Right cardiac atrium (tissue), 5 donors: ENCODE measurements at regions not wholly inside any gene's neighbourhood (a gene's known extent, or its start where the extent isn't known, plus 50 kb on each side); places are given as distances from the start of the nearest gene placed in this dataset.
"Not testable (repeated sequence)": the region's sequence is repeated elsewhere in the genome, so short reads cannot be mapped to it uniquely, and the experiment has no call there.

Experiments used
- ATAC-seq, 2 donors: fragments of 200-7000 bp; cut with Tn5 transposase; one replicate each; pipeline versions ENCODE4 v1.8.0 to v1.9.1; 2020; ENCODE audit warnings: moderate library complexity in 2 of 2, mild to moderate bottlenecking in 1 of 2
- DNase-seq, 3 donors: peaks; one replicate each; pipeline ENCODE4 v3.0.0-alpha.2; 2020
- H3K27ac ChIP-seq: one replicate; pipeline ENCODE4 v1.5.1; 2013; ENCODE audit warnings: mild to moderate bottlenecking, low read length, control low read depth, moderate library complexity
- H3K27me3 ChIP-seq: one replicate; pipeline ENCODE4 v1.6.1; 2013; ENCODE audit not compliant: control insufficient read depth, insufficient read depth
- H3K4me1 ChIP-seq: one replicate; pipeline ENCODE4 v1.6.1; 2013; ENCODE audit warnings: low read length; ENCODE audit not compliant: control insufficient read depth, insufficient read depth
- H3K4me3 ChIP-seq: one replicate; pipeline ENCODE4 v1.5.1; 2013; ENCODE audit warnings: low read length, control low read depth
- H3K9me3 ChIP-seq: one replicate; pipeline ENCODE4 v1.6.1; 2013; ENCODE audit warnings: low read length; ENCODE audit not compliant: control insufficient read depth
- WGBS: extraction: QIAGEN DNeasy Blood & Tissue Kit; methylation state at CpG from one replicate; pipeline ENCODE4 v1.1.7; 2013; 5-methylcytosine and 5-hydroxymethylcytosine counted together
- intact Hi-C, 4 donors: fragments of 100-400 bp; cut with DNase I; formaldehyde crosslinking; loops; one replicate each; pipeline versions ENCODE4 v1.11.0 to v1.14.0; 2022 to 2023
- donor health status: healthy with polysubstance abuse.
- donor health status: DM: no; HTN: yes; CAD: no.
- donor health status: DM: no; HTN: no; CAD: no.
- donor health status: DM: no; HTN: yes; CAD: no; lungs with severe emphysema.
- donor health status: DM: yes; HTN: yes; CAD: no.

DNA sequence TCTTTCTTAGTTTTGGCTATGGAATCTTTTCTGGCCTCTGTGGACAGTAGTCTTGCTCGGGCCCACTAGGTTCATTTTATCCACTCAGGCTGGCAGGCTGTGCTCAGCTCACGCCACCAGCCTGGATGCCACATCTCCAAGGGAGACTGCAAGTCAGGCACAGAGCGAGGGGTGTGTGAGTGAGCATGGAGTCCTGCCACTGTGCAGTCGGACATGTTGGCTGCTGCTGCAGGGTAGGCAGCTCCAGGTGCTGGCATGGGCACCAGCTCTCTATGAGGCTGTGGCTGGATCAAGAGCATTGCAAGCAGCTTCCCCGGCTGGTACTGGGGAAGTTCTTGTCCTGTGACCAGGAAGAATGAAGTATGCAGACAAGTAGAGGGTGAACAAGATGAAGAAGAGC lies 158.9 kb downstream of the PCTP start:
- Histone ChIP-seq H3K4me3 (no peak overlapping the region), H3K9me3 (no peaks in the 10 kb centered on the region), H3K4me1 (no peaks in the 10 kb centered on the region), H3K27me3 (no peaks in the 10 kb centered on the region), H3K27ac (no peak overlapping the region)
- ATAC-seq (no peak), DNase-seq (no peak)
- WGBS = 91% methylated on average over 5 of the region's 5 CpGs
- intact Hi-C loops = no loop called here

DNA sequence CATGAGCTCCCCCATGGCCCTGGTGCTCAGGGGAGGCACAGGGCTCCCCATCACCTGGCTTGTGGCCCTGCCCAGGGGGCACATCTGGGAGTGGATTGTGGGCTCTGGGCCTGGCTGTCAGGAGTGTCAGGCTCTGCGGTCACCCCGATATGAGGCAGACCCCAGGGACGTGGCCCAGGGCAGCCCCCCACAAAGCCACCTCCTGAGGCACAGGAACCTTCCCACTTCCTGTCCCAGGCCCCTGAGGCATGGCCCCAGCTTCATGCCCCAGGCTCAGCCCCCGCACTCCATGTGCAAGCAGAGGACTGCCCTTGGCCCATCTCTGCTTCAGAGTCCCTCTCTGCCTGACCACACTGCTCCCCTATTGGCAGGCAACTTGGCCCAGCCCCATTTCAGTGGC lies 160.3 kb downstream of the PCTP start:
- no peak overlapping the region for H3K27ac ChIP-seq
- intact Hi-C loops = no loop called here
- no peak overlapping the region for H3K4me3 ChIP-seq
- no peak for ATAC-seq
- H3K27me3 ChIP-seq = no peaks in the 10 kb centered on the region
- no peak for DNase-seq
- H3K4me1 ChIP-seq = no peaks in the 10 kb centered on the region
- H3K9me3 ChIP-seq = no peaks in the 10 kb centered on the region
- WGBS = 80% methylated on average over 4 of the region's 4 CpGs

- Histone ChIP-seq H3K4me1 (no peaks in the 10 kb centered on the region), H3K4me3 (no peak overlapping the region), H3K27me3 (no peaks in the 10 kb centered on the region), H3K9me3 (peaks cover 1% of the 10 kb centered on the region), H3K27ac (no peak overlapping the region)
- 90% methylated on average over 1 of the region's 1 CpG for WGBS
- DNase-seq (no peak), ATAC-seq (no peak)
- intact Hi-C loops = no loop called here
Measured at GRCh38 chr17:55925440-55925839, 174.6 kb downstream of the PCTP start.

DNA sequence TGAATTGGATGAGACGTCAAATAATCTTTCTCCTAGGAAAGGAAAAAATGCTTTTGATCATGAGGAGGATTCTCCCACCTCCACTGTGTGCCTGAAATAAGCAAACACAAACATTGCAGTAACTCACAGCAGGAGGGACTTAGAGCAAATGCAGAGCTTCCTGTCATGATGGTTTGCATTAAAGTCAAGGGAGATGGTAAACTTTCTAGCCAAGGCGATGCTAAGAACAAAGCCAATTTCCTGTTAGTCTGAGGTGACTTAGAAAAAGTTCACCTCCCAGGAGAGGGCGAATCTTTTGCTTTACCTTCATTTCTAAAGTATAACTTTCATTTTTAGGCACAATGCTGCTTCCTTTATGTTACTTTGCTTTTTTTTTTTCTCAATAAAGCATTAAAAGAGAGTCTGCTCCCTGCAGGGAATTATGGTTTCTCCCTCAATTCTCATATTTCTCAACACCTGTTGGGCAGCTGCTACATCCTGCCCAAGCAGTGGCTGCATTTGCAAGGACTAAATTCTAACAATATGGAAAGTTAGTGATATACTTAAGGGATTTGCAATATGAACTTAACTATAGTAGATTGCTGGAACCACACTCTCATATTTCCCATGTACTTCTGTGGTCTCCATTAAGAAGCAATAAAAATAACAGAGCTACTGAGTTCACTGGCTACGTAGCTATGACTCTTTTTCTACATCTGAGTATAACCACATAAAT lies 175.6 kb downstream of the PCTP start:
- Histone ChIP-seq H3K9me3 (peaks cover 1% of the 10 kb centered on the region), H3K4me3 (no peak overlapping the region), H3K27ac (no peak overlapping the region), H3K27me3 (no peaks in the 10 kb centered on the region), H3K4me1 (no peaks in the 10 kb centered on the region)
- intact Hi-C loops = no loop called here
- WGBS = 42% methylated on average over 4 of the region's 4 CpGs
- DNase-seq (no peak), ATAC-seq (no peak)

DNA sequence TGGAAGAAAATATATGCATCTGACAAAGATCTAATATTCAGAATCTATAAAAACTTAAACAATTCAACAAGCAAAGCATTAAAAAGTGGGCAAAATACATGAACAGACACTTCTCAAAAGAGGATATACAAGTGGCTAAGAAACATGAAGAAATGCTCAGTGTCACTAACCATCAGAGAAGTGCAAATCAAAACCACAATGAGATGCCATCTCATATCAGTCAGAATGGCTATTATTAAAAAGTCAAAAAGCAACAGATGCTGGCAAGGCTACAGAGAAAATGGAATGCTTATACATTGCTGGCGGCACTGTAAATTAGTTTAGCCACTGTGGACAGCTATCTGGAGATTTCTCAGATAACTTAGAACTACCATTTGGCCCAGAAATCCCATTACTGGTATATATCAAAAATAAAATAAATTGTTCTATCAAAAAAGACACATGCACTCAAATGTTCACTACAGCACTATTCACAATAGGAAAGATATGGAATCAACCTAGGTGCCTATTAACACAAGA lies 179.5 kb downstream of the PCTP start:
- 78% methylated on average over 1 of the region's 1 CpG for WGBS
- peaks cover 1% of the 10 kb centered on the region for H3K9me3 ChIP-seq
- intact Hi-C loops = no loop called here
- no peaks in the 10 kb centered on the region for H3K4me1 ChIP-seq
- H3K4me3 ChIP-seq = no peak overlapping the region
- H3K27ac ChIP-seq = no peak overlapping the region
- ATAC-seq (no peak), DNase-seq (no peak)
- H3K27me3 ChIP-seq = no peaks in the 10 kb centered on the region

DNA sequence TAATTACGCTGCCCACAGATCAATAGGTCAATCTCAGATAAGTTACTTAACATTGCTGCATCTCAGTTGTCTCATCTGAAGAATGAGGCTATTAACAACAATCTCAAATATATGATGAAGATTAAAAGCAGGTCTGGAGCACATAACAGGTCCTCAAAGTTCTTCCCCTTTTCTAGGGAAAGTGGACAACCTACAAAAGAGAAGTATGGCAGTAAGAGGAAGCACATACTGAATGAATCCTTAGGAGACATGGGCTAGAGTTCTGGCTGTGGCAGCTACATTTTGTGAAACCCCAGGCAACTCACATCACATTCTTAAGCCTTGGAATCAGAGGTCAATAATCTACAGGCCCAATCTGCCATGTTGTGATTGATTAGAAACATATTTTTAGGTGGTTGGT lies 180.6 kb downstream of the PCTP start:
- Histone ChIP-seq H3K27ac (no peak overlapping the region), H3K4me3 (no peak overlapping the region), H3K9me3 (no peaks in the 10 kb centered on the region), H3K4me1 (no peaks in the 10 kb centered on the region), H3K27me3 (no peaks in the 10 kb centered on the region)
- WGBS = 64% methylated on average over 1 of the region's 1 CpG
- ATAC-seq (no peak), DNase-seq (no peak)
- intact Hi-C loops = no loop called here

DNA sequence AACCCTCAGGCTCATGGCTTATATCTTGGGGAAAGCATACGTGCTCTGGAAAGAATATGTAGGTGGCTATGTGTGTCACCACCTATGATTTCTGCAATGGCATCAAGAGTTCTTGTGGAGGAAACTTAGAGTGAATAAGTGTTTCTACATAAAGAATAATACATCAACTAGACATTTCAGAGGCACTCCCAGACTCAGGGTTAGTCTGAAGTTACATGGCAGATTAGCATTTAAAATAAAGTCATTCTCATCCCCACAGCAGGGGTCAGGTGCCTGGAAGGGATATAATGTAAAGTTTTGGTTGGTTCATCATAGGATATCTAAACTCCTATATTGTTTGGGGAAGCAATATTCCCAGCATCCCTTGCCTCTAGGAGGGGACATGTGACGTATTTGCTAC lies 182.1 kb downstream of the PCTP start:
- no peaks in the 10 kb centered on the region for H3K4me1 ChIP-seq
- intact Hi-C loops = no loop called here
- H3K4me3 ChIP-seq = no peak overlapping the region
- 77% methylated on average over 2 of the region's 2 CpGs for WGBS
- H3K9me3 ChIP-seq = no peaks in the 10 kb centered on the region
- H3K27me3 ChIP-seq = no peaks in the 10 kb centered on the region
- DNase-seq = no peak
- no peak for ATAC-seq
- no peak overlapping the region for H3K27ac ChIP-seq

DNA sequence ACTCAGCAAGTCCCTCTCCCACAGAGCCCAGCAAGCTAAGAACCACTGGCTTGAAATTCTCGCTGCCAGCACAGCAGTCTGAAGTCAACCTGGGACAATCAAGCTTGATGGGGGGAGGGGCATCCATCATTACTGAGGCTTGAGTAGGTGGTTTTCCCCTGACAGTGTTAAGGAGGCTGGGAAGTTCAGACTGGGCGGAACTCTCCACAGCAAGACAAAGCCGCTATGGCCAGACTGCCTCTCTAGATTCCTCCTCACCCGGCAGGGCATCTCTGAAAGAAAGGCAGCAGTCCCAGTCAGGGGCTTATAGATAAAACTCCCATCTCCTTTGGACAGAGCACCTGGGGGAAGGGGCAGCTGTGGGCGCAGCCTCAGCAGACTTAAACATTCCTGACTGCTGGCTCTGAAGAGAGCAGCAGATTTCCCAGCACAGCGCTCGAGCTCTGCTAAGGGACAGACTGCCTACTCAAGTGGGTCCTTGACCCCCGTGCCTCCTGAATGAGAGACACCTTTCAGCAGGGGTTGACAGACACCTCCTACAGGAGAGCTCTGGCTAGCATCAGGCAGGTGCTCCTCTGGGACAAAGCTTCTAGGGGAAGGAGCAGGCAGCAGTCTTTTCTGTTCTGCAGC lies 188.4 kb downstream of the PCTP start:
- ATAC-seq, H3K4me1 ChIP-seq, intact Hi-C loops, DNase-seq, H3K27me3 ChIP-seq, H3K4me3 ChIP-seq, H3K27ac ChIP-seq, H3K9me3 ChIP-seq: not testable (repeated sequence)
- WGBS = 29% methylated on average over 8 of the region's 8 CpGs

- H3K9me3 ChIP-seq = no peaks in the 10 kb centered on the region
- no peak overlapping the region for H3K4me3 ChIP-seq
- no peak overlapping the region for H3K27ac ChIP-seq
- intact Hi-C loops = no loop called here
- 72% methylated on average over 5 of the region's 5 CpGs for whole genome bisulfite sequencing
- ATAC-seq = no peak
- no peaks in the 10 kb centered on the region for H3K4me1 ChIP-seq
- no peak for DNase-seq
- H3K27me3 ChIP-seq = no peaks in the 10 kb centered on the region
Measured at GRCh38 chr17:55959756-55960155, 193.5 kb upstream of the ANKFN1 start.

DNA sequence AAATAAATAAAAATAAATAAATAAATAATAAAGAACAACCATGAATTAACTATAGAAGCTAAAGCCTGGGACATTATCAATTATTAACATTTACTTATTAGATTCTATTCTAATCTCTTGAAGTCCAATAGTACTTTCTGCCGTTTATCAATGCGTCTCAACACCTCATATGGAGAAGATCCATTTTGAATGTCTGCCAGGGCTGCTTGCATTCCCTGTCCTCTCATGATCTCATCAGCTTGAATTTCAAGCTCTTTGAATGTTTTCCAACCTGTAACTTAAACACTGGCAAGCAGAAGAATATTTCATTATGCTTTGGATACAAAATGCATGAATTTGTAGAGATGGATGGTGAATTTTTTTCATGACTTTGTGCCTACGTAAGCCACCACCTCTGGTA lies 191.9 kb upstream of the ANKFN1 start:
- no peaks in the 10 kb centered on the region for H3K27me3 ChIP-seq
- H3K4me3 ChIP-seq = no peak overlapping the region
- intact Hi-C loops = no loop called here
- no peak overlapping the region for H3K27ac ChIP-seq
- DNase-seq (no peak), ATAC-seq (no peak)
- 69% methylated on average over 3 of the region's 3 CpGs for WGBS
- H3K4me1 ChIP-seq = no peaks in the 10 kb centered on the region
- no peaks in the 10 kb centered on the region for H3K9me3 ChIP-seq

- Histone ChIP-seq H3K27me3 (no peaks in the 10 kb centered on the region), H3K9me3 (no peaks in the 10 kb centered on the region), H3K27ac (no peak overlapping the region), H3K4me3 (no peak overlapping the region), H3K4me1 (no peaks in the 10 kb centered on the region)
- WGBS = 31% methylated on average over 6 of the region's 6 CpGs
- peak in 1 of 2 donors; percentile 43 for ATAC-seq
- DNase-seq = peak; percentile 14 to 47 (median 38)
- intact Hi-C loops = no loop called here
Measured at GRCh38 chr17:55962951-55963401, 190.3 kb upstream of the ANKFN1 start.
